DND-41 (cell line): ENCODE measurements at regions not wholly inside any gene's neighbourhood (a gene's known extent, or its start where the extent isn't known, plus 50 kb on each side); places are given as distances from the start of the nearest gene placed in this dataset.
A peak's percentile ranks its signal among the peaks of the same experiment; 100 is the strongest.

ENCODE experiments used
- ATAC-seq: fragments of 200-7000 bp; cut with Tn5 transposase; 3 replicates; pipeline ENCODE4 v1.9.1; 2021; ENCODE audit warnings: low read depth; ENCODE audit not compliant: insufficient read depth
- DNase-seq: peaks from one replicate; pipeline ENCODE4 v3.0.0-alpha.2; 2020
- H2AFZ ChIP-seq: 2 replicates; pipeline ENCODE4 v1.6.0; 2012; ENCODE audit warnings: low read depth, low read length
- H3K27ac ChIP-seq: 2 replicates; pipeline ENCODE4 v1.5.1; 2012; ENCODE audit warnings: low read length, inconsistent platforms
- H3K27me3 ChIP-seq: fragments of 200-600 bp; sonication (generic); 2 replicates; pipeline ENCODE4 v1.6.0; 2012; ENCODE audit warnings: low read length, mild to moderate bottlenecking, inconsistent platforms; ENCODE audit not compliant: insufficient read depth, poor library complexity
- H3K36me3 ChIP-seq: 2 replicates; pipeline ENCODE4 v1.5.1; 2012; ENCODE audit warnings: low read length, inconsistent platforms; ENCODE audit not compliant: insufficient read depth
- H3K4me1 ChIP-seq: 2 replicates; pipeline ENCODE4 v1.5.1; 2012; ENCODE audit warnings: mild to moderate bottlenecking, low read length; ENCODE audit not compliant: insufficient read depth
- H3K4me2 ChIP-seq: 2 replicates; pipeline ENCODE4 v1.6.0; 2012; ENCODE audit warnings: mild to moderate bottlenecking, moderate library complexity, low read length, inconsistent platforms; ENCODE audit not compliant: insufficient read depth
- H3K4me3 ChIP-seq, 2 experiments: fragments of 200-600 bp in 1 of 2; shearing (Covaris generic) in 1 of 2; 2 replicates each; pipeline ENCODE4 v1.5.1; 2012 to 2016; ENCODE audit warnings: inconsistent platforms in 2 of 2, low read length in 2 of 2, mild to moderate bottlenecking in 2 of 2, low read depth in 1 of 2, moderate library complexity in 1 of 2
- H3K79me2 ChIP-seq: 2 replicates; pipeline ENCODE4 v1.6.0; 2012; ENCODE audit warnings: low read length, inconsistent platforms; ENCODE audit not compliant: insufficient read depth
- H3K9ac ChIP-seq: 2 replicates; pipeline ENCODE4 v1.6.0; 2012; ENCODE audit warnings: low read depth, mild to moderate bottlenecking, inconsistent platforms, low read length, moderate library complexity
- H3K9me3 ChIP-seq: 2 replicates; pipeline ENCODE4 v1.5.1; 2012; ENCODE audit warnings: low read length, moderate library complexity, mild to moderate bottlenecking, inconsistent platforms; ENCODE audit not compliant: insufficient read depth, severe bottlenecking
- H4K20me1 ChIP-seq: 2 replicates; pipeline ENCODE4 v1.6.0; 2012; ENCODE audit warnings: low read length; ENCODE audit not compliant: insufficient read depth
- CTCF ChIP-seq: IDR thresholded peaks from 2 replicates; pipeline ENCODE4 v1.5.1; 2012; ENCODE audit warnings: borderline replicate concordance, low read length, moderate library complexity, mild to moderate bottlenecking; ENCODE audit not compliant: poor library complexity, severe bottlenecking; ENCODE audit errors: extremely low read depth
- EZH2 ChIP-seq: IDR thresholded peaks from 3 replicates; pipeline ENCODE4 v1.6.1; 2012; ENCODE audit warnings: borderline replicate concordance, low read depth, mild to moderate bottlenecking, moderate library complexity, low read length, inconsistent platforms; ENCODE audit not compliant: severe bottlenecking

DNA sequence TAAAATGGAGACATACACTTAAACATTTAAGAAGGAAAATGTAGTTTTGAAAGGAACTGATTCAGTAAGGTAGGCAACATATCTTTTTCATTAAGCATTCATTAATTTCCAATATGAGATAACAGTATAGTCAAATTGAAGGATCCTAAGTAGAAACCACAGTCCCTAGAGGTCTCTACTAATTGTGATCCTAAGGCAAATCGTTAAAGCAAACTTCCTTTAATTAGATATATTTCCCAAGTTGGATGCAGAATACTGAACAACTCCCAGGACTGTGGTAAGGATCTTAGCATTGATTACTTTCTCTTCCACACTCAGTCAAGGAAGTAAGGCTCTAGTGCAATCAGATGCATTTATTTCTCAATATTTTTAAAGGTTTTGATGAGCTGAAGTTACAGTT is 604.1 kb upstream of the GJE1 start:
- Histone ChIP-seq H3K4me1 (no peaks in the 10 kb centered on the region), H3K9ac (no peak overlapping the region), H4K20me1 (no peaks in the 10 kb centered on the region), H3K36me3 (no peaks in the 10 kb centered on the region), H3K27me3 (no peaks in the 10 kb centered on the region), H3K9me3 (peaks cover 10% of the 10 kb centered on the region), H3K79me2 (no peaks in the 10 kb centered on the region), H2AFZ (no peak overlapping the region), H3K27ac (no peak overlapping the region), H3K4me2 (no peak overlapping the region), H3K4me3 (no peak overlapping the region)
- TF ChIP-seq CTCF (no peak), EZH2 (no peak)
- DNase-seq (no peak), ATAC-seq (no peak)

DNA sequence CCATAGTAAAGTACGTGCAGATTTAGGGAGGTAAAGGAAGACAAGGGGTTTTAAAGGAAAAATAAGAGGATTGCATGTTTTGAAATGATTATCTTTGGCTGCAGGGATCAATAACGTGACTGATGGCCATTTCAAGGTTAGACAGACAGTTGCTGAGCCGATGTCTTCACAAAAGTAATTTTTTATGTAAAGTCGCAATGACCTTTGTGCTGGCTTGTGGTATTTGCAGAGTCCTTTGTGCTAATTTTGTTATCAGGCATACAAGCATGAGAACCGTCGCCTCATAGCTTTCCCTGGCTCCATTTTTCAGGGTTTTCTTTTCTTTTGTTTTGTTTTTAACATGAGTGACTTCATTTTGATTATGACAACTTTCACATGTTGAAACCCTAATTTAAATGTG is 605.7 kb upstream of the GJE1 start:
- no peak overlapping the region for H3K27ac ChIP-seq
- no peak overlapping the region for H2AFZ ChIP-seq
- no peak for ATAC-seq
- no peaks in the 10 kb centered on the region for H3K79me2 ChIP-seq
- no peaks in the 10 kb centered on the region for H3K36me3 ChIP-seq
- H3K9me3 ChIP-seq = peaks cover 6% of the 10 kb centered on the region
- no peak overlapping the region for H3K9ac ChIP-seq
- no peak for DNase-seq
- no peaks in the 10 kb centered on the region for H4K20me1 ChIP-seq
- no peaks in the 10 kb centered on the region for H3K4me1 ChIP-seq
- no peak overlapping the region for H3K4me2 ChIP-seq
- H3K4me3 ChIP-seq = no peak overlapping the region
- H3K27me3 ChIP-seq = no peaks in the 10 kb centered on the region
- TF ChIP-seq EZH2 (no peak), CTCF (no peak)

- Histone ChIP-seq H3K9me3 (no peaks in the 10 kb centered on the region), H3K79me2 (no peaks in the 10 kb centered on the region), H3K4me1 (no peaks in the 10 kb centered on the region), H3K9ac (no peak overlapping the region), H3K27me3 (no peaks in the 10 kb centered on the region), H2AFZ (no peak overlapping the region), H3K36me3 (no peaks in the 10 kb centered on the region), H3K27ac (no peak overlapping the region), H3K4me2 (no peak overlapping the region), H3K4me3 (no peak overlapping the region), H4K20me1 (no peaks in the 10 kb centered on the region)
- TF ChIP-seq EZH2 (no peak), CTCF (no peak)
- no peak for DNase-seq
- no peak for ATAC-seq
These were observed 611.3 kb upstream of the GJE1 start for GRCh38 chr6:141521440-141521839.

- Histone ChIP-seq H3K27ac (peak overlapping the region; percentile 65), H2AFZ (peak overlapping the region; percentile 74), H3K36me3 (no peaks in the 10 kb centered on the region), H3K4me2 (peak overlapping the region; percentile 54), H4K20me1 (no peaks in the 10 kb centered on the region), H3K4me3 (peak overlapping the region; percentile 20 to 38; a peak in 2 of 4 replicates), H3K4me1 (peaks cover 16% of the 10 kb centered on the region), H3K79me2 (no peaks in the 10 kb centered on the region), H3K9ac (peak overlapping the region; percentile 14; the same call in 1 of the 2 replicates), H3K27me3 (no peaks in the 10 kb centered on the region), H3K9me3 (no peaks in the 10 kb centered on the region)
- ATAC-seq (peak; percentile 63), DNase-seq (no peak)
- TF ChIP-seq CTCF (no peak), EZH2 (no peak)
These were observed 618.9 kb upstream of the GJE1 start for GRCh38 chr6:141513830-141514229.
